HEK293 (cell line): ENCODE measurements at regions not wholly inside any gene's neighbourhood (a gene's known extent, or its start where the extent isn't known, plus 50 kb on each side); places are given as distances from the start of the nearest gene placed in this dataset.

Source experiments
- CTCF ChIP-seq: fragments of 450-650 bp; formaldehyde crosslinking; IDR thresholded peaks from 2 replicates; pipeline ENCODE4 v1.5.1; 2016; ENCODE audit warnings: missing biosample characterization, missing genetic modification characterization
- ZNF529 ChIP-seq: fragments of 450-650 bp; formaldehyde crosslinking; IDR thresholded peaks from 2 replicates; pipeline ENCODE4 v1.5.1; 2017; ENCODE audit warnings: missing genetic modification characterization, missing biosample characterization; ENCODE audit not compliant: insufficient replicate concordance

DNA sequence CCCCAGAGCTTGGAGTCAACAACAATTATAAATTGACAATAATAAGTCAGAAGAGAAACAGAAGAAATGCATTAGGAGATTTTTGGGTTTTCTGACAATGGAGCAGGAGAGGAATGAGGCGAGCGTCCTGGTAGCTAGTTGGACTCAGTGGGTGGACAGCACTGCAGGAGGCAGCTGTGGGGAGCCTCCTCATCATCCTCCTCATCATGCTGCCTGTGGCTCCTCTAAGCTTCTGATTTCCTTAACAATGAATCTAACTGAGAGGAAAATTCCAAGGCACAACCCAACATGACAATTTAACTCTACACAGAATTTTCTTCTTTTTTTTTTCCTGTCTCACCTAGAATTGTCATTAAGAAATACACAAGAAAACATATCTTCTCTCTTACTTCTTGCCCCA, 357.1 kb upstream of the NOCT start:
- TF ChIP-seq CTCF (tag by site-specific recombination) (no peak), ZNF529 (tag by site-specific recombination) (no peak)
